ENCODE measurements at regions not wholly inside any gene's neighbourhood (a gene's known extent, or its start where the extent isn't known, plus 50 kb on each side); places are given as distances from the start of the nearest gene placed in this dataset.

DNA sequence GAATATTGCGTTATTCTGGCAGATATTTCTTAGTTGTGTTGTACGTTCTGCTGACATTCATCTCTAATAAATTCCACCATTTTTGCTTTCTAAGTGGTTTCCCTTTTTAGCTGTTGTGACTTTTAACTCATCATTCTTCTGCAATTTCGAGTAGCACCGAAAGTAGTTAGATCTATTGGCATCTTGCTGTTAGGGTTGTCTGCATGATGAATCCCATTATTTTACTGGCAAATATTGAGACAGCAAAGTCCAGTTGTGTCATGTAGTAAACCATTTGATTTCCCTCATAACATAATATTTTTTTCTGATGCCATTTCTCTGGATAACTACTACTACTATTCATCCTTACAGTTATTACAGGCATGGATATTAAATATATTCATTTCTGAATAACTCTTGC lies 143.9 kb downstream of the SLITRK1 start:
- Histone ChIP-seq H3K9me3 (ENCODE audit: control insufficient read depth, low read length) (no peaks in the 10 kb centered on the region), H3K79me2 (no peaks in the 10 kb centered on the region), H3K4me3 (ENCODE audit: low read depth, low read length) (no peak overlapping the region), H3K36me3 (ENCODE audit: control insufficient read depth, insufficient read depth, low read length) (no peaks in the 10 kb centered on the region), H3K9ac (no peak overlapping the region), H3K27me3 (ENCODE audit: control insufficient read depth, insufficient read depth, low read length) (no peaks in the 10 kb centered on the region), H3K27ac (no peak overlapping the region), H3K4me2 (ENCODE audit: low read length) (no peak overlapping the region), H3K4me1 (no peaks in the 10 kb centered on the region), H2AFZ (no peak overlapping the region)
- no peak for TF ChIP-seq CTCF (IDR thresholded peaks at IDR 0.05)

GRCh38 chr13:83733293-83733692 lies 149.0 kb downstream of the SLITRK1 start:
- Histone ChIP-seq H3K4me1 (no peaks in the 10 kb centered on the region), H3K4me2 (ENCODE audit: low read length) (no peak overlapping the region), H3K27ac (no peak overlapping the region), H3K36me3 (ENCODE audit: control insufficient read depth, insufficient read depth, low read length) (no peaks in the 10 kb centered on the region), H2AFZ (no peak overlapping the region), H3K9me3 (ENCODE audit: control insufficient read depth, low read length) (no peaks in the 10 kb centered on the region), H3K27me3 (ENCODE audit: control insufficient read depth, insufficient read depth, low read length) (no peaks in the 10 kb centered on the region), H3K9ac (no peak overlapping the region), H3K79me2 (no peaks in the 10 kb centered on the region), H3K4me3 (ENCODE audit: low read depth, low read length) (no peak overlapping the region)
- no peak for TF ChIP-seq CTCF (IDR thresholded peaks at IDR 0.05)

DNA sequence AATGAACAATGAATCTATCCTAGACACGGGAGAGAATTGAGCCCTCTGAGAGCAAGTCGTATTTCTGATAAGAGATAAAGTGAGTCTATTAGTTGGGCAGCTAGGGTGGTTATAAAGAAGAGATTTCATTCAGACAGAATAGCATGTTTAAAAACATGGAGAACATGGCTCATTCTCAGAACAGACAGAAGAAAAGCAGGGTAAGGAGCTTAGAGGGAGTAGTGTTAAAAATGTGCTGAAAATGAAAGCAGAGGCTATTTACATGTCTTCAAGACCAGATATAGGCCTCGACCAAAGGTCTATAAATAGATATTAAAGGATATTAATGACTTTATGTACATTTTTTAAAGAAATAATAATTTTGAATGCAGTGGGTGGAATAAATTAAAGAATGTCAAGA lies 149.5 kb downstream of the SLITRK1 start:
- Histone ChIP-seq H3K4me3 (ENCODE audit: low read depth, low read length) (no peak overlapping the region), H3K79me2 (no peaks in the 10 kb centered on the region), H3K27me3 (ENCODE audit: control insufficient read depth, insufficient read depth, low read length) (no peaks in the 10 kb centered on the region), H3K4me1 (no peaks in the 10 kb centered on the region), H3K9me3 (ENCODE audit: control insufficient read depth, low read length) (no peaks in the 10 kb centered on the region), H2AFZ (no peak overlapping the region), H3K9ac (no peak overlapping the region), H3K27ac (no peak overlapping the region), H3K4me2 (ENCODE audit: low read length) (no peak overlapping the region), H3K36me3 (ENCODE audit: control insufficient read depth, insufficient read depth, low read length) (no peaks in the 10 kb centered on the region)
- TF ChIP-seq CTCF (IDR thresholded peaks at IDR 0.05): no peak

DNA sequence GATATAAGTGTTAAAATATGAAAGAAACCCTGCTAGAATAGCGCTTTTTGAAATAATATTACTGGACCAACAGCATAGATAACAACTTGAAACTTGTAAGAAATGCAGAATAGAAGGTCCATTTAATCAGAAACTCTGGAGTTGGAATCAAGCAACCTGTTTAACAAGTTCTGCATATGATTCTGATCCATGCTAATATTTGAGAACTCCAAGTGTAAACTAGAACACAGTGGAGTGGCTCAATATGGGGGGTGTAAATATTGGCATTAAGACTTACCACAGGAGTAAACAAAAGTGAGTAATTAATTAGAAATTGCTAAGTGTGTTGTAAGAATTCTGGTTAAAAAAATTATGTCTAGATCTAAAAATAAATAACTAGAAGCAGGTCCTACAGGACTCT lies 151.2 kb downstream of the SLITRK1 start:
- H3K27ac ChIP-seq: no peak overlapping the region
- no peak overlapping the region for H3K4me3 ChIP-seq (ENCODE audit: low read depth, low read length)
- no peaks in the 10 kb centered on the region for H3K79me2 ChIP-seq
- H3K9ac ChIP-seq: no peak overlapping the region
- no peak overlapping the region for H3K4me2 ChIP-seq (ENCODE audit: low read length)
- TF ChIP-seq CTCF (IDR thresholded peaks at IDR 0.05): no peak
- no peaks in the 10 kb centered on the region for H3K27me3 ChIP-seq (ENCODE audit: control insufficient read depth, insufficient read depth, low read length)
- no peaks in the 10 kb centered on the region for H3K9me3 ChIP-seq (ENCODE audit: control insufficient read depth, low read length)
- no peak overlapping the region for H2AFZ ChIP-seq
- H3K4me1 ChIP-seq: no peaks in the 10 kb centered on the region
- H3K36me3 ChIP-seq (ENCODE audit: control insufficient read depth, insufficient read depth, low read length): no peaks in the 10 kb centered on the region

DNA sequence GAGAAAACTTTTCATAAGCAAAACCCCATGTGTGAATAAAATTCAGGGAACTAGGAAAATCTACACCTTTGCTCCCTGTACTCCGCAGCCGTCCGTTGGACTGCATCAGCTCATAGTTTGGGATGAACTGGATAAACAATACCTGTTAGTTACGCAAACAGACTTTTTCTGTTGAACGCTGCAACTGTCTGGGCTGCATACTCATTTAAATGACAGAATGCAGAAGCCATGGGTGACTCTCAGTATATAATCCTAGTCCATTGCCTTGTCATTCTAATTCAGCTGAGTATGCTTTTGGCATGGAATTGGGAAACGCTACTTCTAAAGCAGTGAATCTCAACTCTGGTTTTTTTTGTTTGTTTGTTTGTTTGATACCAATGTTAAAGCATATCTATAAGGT lies 151.6 kb downstream of the SLITRK1 start:
- Histone ChIP-seq H3K4me2 (ENCODE audit: low read length) (no peak overlapping the region), H3K9ac (no peak overlapping the region)

More for the DNA sequence above, 151.6 kb downstream of the SLITRK1 start:
- Histone ChIP-seq H3K9me3 (ENCODE audit: control insufficient read depth, low read length) (no peaks in the 10 kb centered on the region), H3K27me3 (ENCODE audit: control insufficient read depth, insufficient read depth, low read length) (no peaks in the 10 kb centered on the region), H3K4me1 (no peaks in the 10 kb centered on the region), H2AFZ (no peak overlapping the region), H3K27ac (no peak overlapping the region), H3K79me2 (no peaks in the 10 kb centered on the region), H3K36me3 (ENCODE audit: control insufficient read depth, insufficient read depth, low read length) (no peaks in the 10 kb centered on the region), H3K4me3 (ENCODE audit: low read depth, low read length) (no peak overlapping the region)
- no peak for TF ChIP-seq CTCF (IDR thresholded peaks at IDR 0.05)
